ENCODE measurements at regions not wholly inside any gene's neighbourhood (a gene's known extent, or its start where the extent isn't known, plus 50 kb on each side); places are given as distances from the start of the nearest gene placed in this dataset.
A peak's percentile ranks its signal among the peaks of the same experiment; 100 is the strongest.
"Not testable (repeated sequence)": the region's sequence is repeated elsewhere in the genome, so short reads cannot be mapped to it uniquely, and the experiment has no call there.

DNA sequence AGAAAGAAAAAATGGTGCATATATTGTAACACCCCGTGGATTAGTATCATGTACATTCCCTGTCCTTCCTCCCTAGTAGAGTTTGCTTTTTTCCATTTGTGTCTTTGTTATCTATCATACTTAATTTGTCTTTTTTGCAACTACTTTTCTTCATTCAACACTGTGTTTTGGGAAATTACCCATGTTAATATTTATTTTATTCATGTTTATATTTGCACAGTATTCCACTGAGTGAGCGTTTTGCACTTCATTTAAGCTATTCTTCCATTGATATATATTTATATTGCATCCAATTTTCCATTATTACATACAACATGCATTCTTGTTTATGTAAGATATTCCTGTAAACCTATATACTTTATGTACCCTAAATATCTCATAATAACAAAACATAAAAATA is 57.6 kb upstream of the FAM171A1 start:
- DNase-seq, result no peak

DNA sequence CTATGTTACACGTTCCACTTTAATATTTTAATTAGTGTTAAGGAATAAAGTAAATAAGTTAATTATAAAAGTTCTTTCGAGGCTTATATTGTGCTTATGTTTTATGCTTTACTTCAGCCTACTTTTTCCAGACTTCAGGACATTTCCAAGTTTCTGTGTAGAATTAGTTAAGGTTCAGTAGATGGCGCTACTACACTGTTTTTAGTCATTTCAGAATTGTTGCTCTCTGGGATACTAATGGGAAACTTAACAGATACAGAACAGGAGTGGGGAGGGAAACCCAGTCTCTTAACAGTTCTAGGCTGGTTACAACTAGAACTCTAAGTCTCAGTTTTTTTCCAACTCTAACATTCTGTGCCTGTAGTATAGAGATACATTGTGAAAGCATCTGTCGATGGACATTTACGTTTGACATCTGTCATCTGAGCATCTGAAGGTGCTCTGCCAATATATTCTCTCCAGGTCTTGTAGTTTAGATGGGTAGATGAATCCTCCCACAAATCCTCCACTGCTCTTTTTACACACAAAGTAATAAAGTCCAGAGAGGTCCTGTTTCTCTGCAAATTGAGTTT is 56.8 kb upstream of the FAM171A1 start:
- peak; percentile 48 for DNase-seq

DNA sequence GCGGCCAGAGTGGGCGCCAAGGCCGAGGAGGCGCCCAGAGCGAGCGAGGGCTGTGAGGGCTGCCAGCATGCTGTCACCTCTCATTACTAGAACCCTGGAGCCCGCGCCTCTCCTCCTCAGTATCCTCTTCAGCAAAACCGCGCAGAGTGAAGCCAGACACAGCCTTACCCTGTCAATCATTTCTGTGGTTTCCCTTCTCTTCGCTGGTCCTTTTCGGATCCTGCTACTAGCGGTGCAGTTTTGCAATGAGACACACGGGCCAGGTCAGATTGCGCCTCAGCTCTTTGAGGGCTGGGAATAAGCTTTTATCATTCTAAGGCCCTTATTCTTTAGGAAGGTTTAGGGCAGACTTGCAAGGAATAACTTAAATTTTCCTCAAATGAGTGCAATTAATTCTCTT is 55.5 kb upstream of the FAM171A1 start:
- no peak for DNase-seq

- DNase-seq, result no peak
Observed at GRCh38 chr10:15426115-15426514, 55.0 kb upstream of the FAM171A1 start.

- not testable (repeated sequence) for DNase-seq
Observed at GRCh38 chr10:15421875-15422274, 50.8 kb upstream of the FAM171A1 start.

Data from HCEC 1CT (cell line).